Nephron (organoid): ENCODE measurements at regions not wholly inside any gene's neighbourhood (a gene's known extent, or its start where the extent isn't known, plus 50 kb on each side); places are given as distances from the start of the nearest gene placed in this dataset.

Experiments
- H3K27ac Mint-ChIP-seq, 3 experiments: 2 replicates each; pipeline ENCODE4 v1.8.0; 2020; ENCODE audit warnings: mixed read lengths in 3 of 3, mild to moderate bottlenecking in 2 of 3, moderate library complexity in 1 of 3
- H3K27me3 Mint-ChIP-seq: 2 replicates; pipeline ENCODE4 v1.8.0; 2021; ENCODE audit warnings: low read depth, mild to moderate bottlenecking, moderate library complexity, mixed read lengths
- H3K36me3 Mint-ChIP-seq: 2 replicates; pipeline ENCODE4 v1.8.0; 2020; ENCODE audit warnings: low read depth, mixed read lengths
- H3K4me1 Mint-ChIP-seq: 2 replicates; pipeline ENCODE4 v1.8.0; 2020; ENCODE audit warnings: mixed read lengths
- H3K4me3 Mint-ChIP-seq, 3 experiments: 2 replicates each; pipeline ENCODE4 v1.8.0; 2020; ENCODE audit warnings: mild to moderate bottlenecking in 3 of 3, mixed read lengths in 3 of 3, moderate library complexity in 2 of 3
- H3K9me3 Mint-ChIP-seq: 2 replicates; pipeline ENCODE4 v1.8.0; 2020; ENCODE audit warnings: mixed read lengths
- TF ChIP-seq, protein P1 (sequence below), 3 experiments: fragments of 200-600 bp; sonication (generic); IDR thresholded peaks; one replicate each; pipeline ENCODE4 v1.5.0; 2021; ENCODE audit warnings: antibody characterized with exemption in 3 of 3; ENCODE audit not compliant: unreplicated experiment in 3 of 3

DNA sequence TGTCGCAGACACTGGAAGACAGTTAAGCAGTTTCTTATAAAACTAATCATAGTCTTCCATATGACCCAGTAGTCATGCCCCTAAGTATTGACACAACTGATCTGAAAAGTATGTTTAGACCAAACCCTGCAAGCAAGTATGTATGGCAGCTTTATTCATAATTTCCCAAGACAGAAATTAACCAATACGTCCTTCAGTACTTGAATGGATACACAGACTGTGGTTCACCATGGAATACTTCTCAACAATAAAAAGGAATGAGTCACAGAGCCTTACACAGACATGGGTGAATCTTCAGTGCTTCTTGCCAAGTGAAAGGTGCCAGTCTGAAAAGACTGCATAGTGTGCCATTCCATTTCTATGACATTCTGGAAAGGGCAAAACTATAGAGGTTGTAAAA lies 50.2 kb upstream of the AKR1E2 start:
- no peaks in the 10 kb centered on the region for H3K9me3 Mint-ChIP-seq
- no peaks in the 10 kb centered on the region for H3K27me3 Mint-ChIP-seq
- H3K27ac Mint-ChIP-seq = no peak overlapping the region
- H3K4me1 Mint-ChIP-seq = peaks cover 9% of the 10 kb centered on the region
- no peak overlapping the region for H3K4me3 Mint-ChIP-seq
- TF ChIP-seq, protein P1, sequence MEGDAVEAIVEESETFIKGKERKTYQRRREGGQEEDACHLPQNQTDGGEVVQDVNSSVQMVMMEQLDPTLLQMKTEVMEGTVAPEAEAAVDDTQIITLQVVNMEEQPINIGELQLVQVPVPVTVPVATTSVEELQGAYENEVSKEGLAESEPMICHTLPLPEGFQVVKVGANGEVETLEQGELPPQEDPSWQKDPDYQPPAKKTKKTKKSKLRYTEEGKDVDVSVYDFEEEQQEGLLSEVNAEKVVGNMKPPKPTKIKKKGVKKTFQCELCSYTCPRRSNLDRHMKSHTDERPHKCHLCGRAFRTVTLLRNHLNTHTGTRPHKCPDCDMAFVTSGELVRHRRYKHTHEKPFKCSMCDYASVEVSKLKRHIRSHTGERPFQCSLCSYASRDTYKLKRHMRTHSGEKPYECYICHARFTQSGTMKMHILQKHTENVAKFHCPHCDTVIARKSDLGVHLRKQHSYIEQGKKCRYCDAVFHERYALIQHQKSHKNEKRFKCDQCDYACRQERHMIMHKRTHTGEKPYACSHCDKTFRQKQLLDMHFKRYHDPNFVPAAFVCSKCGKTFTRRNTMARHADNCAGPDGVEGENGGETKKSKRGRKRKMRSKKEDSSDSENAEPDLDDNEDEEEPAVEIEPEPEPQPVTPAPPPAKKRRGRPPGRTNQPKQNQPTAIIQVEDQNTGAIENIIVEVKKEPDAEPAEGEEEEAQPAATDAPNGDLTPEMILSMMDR (IDR thresholded peaks at IDR 0.05; ENCODE audit: unreplicated experiment in 3 of 3) = no peak
- no peaks in the 10 kb centered on the region for H3K36me3 Mint-ChIP-seq

DNA sequence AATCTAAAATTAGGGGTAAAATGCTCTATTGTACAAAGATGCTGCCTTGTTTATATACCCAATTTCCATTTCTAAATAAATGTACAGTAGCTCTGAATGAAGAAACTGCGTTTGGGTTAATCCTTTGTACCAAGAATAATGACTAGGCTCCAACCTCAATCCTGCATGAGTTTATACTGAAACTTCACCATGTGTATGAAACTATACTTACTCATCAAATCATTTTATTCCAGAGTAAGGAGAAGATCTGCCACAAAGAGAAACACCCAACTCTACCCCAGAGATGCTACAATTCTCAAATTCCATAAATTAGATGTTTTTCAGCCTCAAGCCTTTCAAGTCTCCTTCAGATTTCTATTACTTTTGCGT lies 53.8 kb upstream of the AKR1E2 start:
- H3K36me3 Mint-ChIP-seq = no peaks in the 10 kb centered on the region
- H3K4me1 Mint-ChIP-seq = peaks cover 25% of the 10 kb centered on the region
- no peaks in the 10 kb centered on the region for H3K9me3 Mint-ChIP-seq
- no peak overlapping the region for H3K4me3 Mint-ChIP-seq
- no peak overlapping the region for H3K27ac Mint-ChIP-seq
- no peaks in the 10 kb centered on the region for H3K27me3 Mint-ChIP-seq
- TF ChIP-seq, protein P1 (IDR thresholded peaks at IDR 0.05; ENCODE audit: unreplicated experiment in 3 of 3) = no peak

DNA sequence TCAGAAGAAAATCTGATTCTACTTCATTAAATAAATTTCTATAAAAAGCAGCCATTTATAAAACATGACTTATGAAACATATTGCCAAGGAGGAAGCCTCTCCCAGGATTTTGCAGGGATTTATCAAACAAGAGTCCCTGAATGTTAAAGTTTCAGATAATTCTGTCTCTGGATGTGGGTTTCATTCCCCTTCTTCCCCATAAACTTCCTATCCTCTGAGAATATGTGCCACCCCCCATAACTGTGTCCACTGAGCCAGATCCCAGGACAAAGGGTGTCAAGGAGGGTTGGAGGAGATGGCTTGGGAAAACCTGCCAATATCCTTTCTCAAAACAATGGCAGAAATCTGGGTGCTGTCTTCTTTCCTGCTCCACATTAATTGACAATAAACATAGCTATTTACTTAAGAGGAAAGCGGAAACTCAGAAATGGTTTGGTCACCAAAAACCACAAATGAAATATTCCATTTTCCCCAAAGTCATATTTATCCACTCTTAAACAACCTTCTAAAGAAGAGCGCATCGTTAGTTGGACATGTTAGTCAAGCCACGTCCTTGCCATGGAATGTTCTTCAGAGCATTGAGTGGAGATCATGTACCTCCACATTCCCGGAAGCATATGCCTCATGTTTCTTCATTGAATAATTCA lies 54.3 kb upstream of the AKR1E2 start:
- no peaks in the 10 kb centered on the region for H3K27me3 Mint-ChIP-seq
- peaks cover 28% of the 10 kb centered on the region for H3K4me1 Mint-ChIP-seq
- H3K4me3 Mint-ChIP-seq = no peak overlapping the region
- TF ChIP-seq, protein P1 (IDR thresholded peaks at IDR 0.05; ENCODE audit: unreplicated experiment in 3 of 3) = peak in 1 of 3 experiments; percentile 6
- H3K9me3 Mint-ChIP-seq = no peaks in the 10 kb centered on the region
- H3K36me3 Mint-ChIP-seq = no peaks in the 10 kb centered on the region
- H3K27ac Mint-ChIP-seq = peak overlapping the region in 1 of 3 experiments; percentile 50

DNA sequence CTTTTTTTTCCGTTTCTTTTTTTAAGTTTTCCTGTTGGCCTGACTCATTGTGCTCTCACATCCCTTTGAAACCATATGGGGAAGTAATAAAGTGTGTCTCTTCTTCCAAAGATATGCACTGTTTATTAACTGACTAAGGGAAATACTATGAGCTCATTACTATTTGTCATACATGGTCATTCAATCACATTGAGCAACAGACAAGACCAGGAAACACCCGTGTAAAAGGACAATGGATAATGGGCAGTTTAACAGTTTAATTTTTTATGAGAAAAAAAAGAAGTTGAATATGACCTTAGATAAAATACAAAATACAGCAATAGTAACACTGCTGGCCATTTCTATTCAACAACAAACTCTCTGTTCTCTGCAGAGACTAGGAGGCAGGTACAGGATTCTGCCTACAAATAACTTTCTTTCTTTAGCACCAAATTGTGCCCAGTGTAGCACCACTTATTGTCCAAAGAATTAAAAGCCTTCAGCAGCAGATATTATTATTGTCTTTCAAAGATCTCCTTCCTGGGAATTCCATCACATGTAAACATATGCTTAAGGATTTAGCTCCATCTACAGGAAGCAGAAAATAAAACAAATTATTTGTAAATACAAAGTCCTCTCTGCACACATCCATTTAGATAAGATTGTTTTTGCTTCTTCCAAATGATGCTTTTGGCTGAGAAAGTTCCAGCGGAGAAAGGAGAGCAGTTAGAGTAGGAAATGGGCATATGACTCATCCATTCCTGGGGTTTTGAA lies 55.0 kb upstream of the AKR1E2 start:
- Mint-ChIP-seq H3K36me3 (no peaks in the 10 kb centered on the region), H3K4me1 (peaks cover 33% of the 10 kb centered on the region), H3K4me3 (no peak overlapping the region), H3K27me3 (no peaks in the 10 kb centered on the region), H3K9me3 (no peaks in the 10 kb centered on the region), H3K27ac (no peak overlapping the region)
- TF ChIP-seq, protein P1 (IDR thresholded peaks at IDR 0.05; ENCODE audit: unreplicated experiment in 3 of 3) = peak; percentile 45 to 58 (median 53)

DNA sequence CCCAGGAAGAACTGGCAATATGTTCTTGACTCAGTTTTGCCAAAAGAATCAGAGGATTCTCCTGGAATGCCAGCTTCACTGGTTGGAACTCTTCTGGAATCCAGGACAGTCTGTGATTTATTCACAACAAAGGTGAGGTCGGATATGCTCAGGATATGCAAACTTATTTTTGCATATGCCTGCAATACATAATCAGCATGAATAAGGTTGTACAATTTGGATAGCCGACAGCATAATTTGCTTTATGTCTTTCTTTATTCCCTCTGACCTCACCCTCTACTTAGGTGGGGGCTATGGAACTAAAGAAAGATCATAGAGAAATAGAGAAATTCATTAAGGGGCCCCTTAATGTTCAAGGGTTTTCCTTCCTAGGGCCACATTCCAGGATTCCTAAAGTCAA lies 57.6 kb upstream of the AKR1E2 start:
- no peaks in the 10 kb centered on the region for H3K36me3 Mint-ChIP-seq
- no peak overlapping the region for H3K4me3 Mint-ChIP-seq
- peak overlapping the region in 2 of 3 experiments; percentile 8 to 45 for H3K27ac Mint-ChIP-seq
- no peaks in the 10 kb centered on the region for H3K9me3 Mint-ChIP-seq
- H3K27me3 Mint-ChIP-seq = no peaks in the 10 kb centered on the region
- peaks cover 38% of the 10 kb centered on the region for H3K4me1 Mint-ChIP-seq
- TF ChIP-seq, protein P1 (IDR thresholded peaks at IDR 0.05; ENCODE audit: unreplicated experiment in 3 of 3) = no peak
